Loucy (cell line): ENCODE measurements at regions not wholly inside any gene's neighbourhood (a gene's known extent, or its start where the extent isn't known, plus 50 kb on each side); places are given as distances from the start of the nearest gene placed in this dataset.

Experiments used
- EZH2phosphoT487 ChIP-seq: fragments of 200-600 bp; IDR thresholded peaks from 2 replicates; pipeline ENCODE4 v1.6.1; 2018; ENCODE audit warnings: antibody characterized with exemption, mild to moderate bottlenecking, moderate library complexity, borderline replicate concordance
- TF ChIP-seq, protein P1 (sequence below): fragments of 200-600 bp; sonication (generic); conservative IDR thresholded peaks from 2 replicates; pipeline ENCODE4 v1.5.1; 2014; ENCODE audit warnings: mild to moderate bottlenecking, antibody characterized with exemption, low read length

DNA sequence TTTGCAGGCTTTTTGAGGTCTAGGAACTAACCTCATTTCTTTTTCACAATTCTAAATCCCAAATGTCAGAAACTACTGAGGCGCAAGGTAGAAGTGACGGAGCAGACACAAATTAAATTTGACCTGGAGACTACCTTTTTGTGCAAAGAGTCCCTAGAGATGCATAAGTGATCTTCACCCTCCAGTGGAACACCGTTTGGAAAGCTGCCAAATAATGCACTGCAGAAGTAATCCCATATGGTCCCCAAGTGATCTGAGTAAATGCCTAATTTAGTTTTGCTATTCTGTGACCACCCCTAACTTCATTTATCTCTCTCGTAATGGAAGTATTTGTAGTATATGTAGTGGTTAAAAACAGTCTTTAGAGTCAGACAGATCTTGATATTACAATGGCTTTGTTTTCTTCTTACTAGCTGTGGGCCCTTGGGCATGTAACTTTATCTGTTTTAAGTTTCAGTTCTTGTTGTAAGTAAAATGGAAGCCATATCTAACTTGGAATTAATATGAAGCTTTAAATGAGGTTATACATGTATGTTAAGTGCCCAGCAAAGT, 70.4 kb upstream of the IPO9 start:
- TF ChIP-seq, protein P1, sequence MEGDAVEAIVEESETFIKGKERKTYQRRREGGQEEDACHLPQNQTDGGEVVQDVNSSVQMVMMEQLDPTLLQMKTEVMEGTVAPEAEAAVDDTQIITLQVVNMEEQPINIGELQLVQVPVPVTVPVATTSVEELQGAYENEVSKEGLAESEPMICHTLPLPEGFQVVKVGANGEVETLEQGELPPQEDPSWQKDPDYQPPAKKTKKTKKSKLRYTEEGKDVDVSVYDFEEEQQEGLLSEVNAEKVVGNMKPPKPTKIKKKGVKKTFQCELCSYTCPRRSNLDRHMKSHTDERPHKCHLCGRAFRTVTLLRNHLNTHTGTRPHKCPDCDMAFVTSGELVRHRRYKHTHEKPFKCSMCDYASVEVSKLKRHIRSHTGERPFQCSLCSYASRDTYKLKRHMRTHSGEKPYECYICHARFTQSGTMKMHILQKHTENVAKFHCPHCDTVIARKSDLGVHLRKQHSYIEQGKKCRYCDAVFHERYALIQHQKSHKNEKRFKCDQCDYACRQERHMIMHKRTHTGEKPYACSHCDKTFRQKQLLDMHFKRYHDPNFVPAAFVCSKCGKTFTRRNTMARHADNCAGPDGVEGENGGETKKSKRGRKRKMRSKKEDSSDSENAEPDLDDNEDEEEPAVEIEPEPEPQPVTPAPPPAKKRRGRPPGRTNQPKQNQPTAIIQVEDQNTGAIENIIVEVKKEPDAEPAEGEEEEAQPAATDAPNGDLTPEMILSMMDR, result no peak
- TF ChIP-seq EZH2phosphoT487, result no peak
